Right cardiac atrium (tissue), 5 donors: ENCODE measurements at regions not wholly inside any gene's neighbourhood (a gene's known extent, or its start where the extent isn't known, plus 50 kb on each side); places are given as distances from the start of the nearest gene placed in this dataset.

ENCODE experiments used
- ATAC-seq, 2 donors: fragments of 200-7000 bp; cut with Tn5 transposase; one replicate each; pipeline versions ENCODE4 v1.8.0 to v1.9.1; 2020; ENCODE audit warnings: moderate library complexity in 2 of 2, mild to moderate bottlenecking in 1 of 2
- DNase-seq, 3 donors: peaks; one replicate each; pipeline ENCODE4 v3.0.0-alpha.2; 2020
- H3K27ac ChIP-seq: one replicate; pipeline ENCODE4 v1.5.1; 2013; ENCODE audit warnings: mild to moderate bottlenecking, low read length, control low read depth, moderate library complexity
- H3K27me3 ChIP-seq: one replicate; pipeline ENCODE4 v1.6.1; 2013; ENCODE audit not compliant: control insufficient read depth, insufficient read depth
- H3K4me1 ChIP-seq: one replicate; pipeline ENCODE4 v1.6.1; 2013; ENCODE audit warnings: low read length; ENCODE audit not compliant: control insufficient read depth, insufficient read depth
- H3K4me3 ChIP-seq: one replicate; pipeline ENCODE4 v1.5.1; 2013; ENCODE audit warnings: low read length, control low read depth
- H3K9me3 ChIP-seq: one replicate; pipeline ENCODE4 v1.6.1; 2013; ENCODE audit warnings: low read length; ENCODE audit not compliant: control insufficient read depth
- WGBS: extraction: QIAGEN DNeasy Blood & Tissue Kit; methylation state at CpG from one replicate; pipeline ENCODE4 v1.1.7; 2013; 5-methylcytosine and 5-hydroxymethylcytosine counted together
- intact Hi-C, 4 donors: fragments of 100-400 bp; cut with DNase I; formaldehyde crosslinking; loops; one replicate each; pipeline versions ENCODE4 v1.11.0 to v1.14.0; 2022 to 2023
- donor health status: healthy with polysubstance abuse.
- donor health status: DM: no; HTN: yes; CAD: no.
- donor health status: DM: no; HTN: no; CAD: no.
- donor health status: DM: no; HTN: yes; CAD: no; lungs with severe emphysema.
- donor health status: DM: yes; HTN: yes; CAD: no.

- ATAC-seq (no peak), DNase-seq (no peak)
- H3K27ac ChIP-seq = no peak overlapping the region
- no peaks in the 10 kb centered on the region for H3K27me3 ChIP-seq
- no peaks in the 10 kb centered on the region for H3K9me3 ChIP-seq
- H3K4me1 ChIP-seq = no peaks in the 10 kb centered on the region
- intact Hi-C loops = loop anchor here in 1 of 4 donors (5.0 kb wide), 1 partner anchor 69 kb away; the partner anchor contains the start of gene IL3
- 95% methylated on average over 5 of the region's 5 CpGs for whole genome bisulfite sequencing
- no peak overlapping the region for H3K4me3 ChIP-seq
Observed at GRCh38 chr5:132130918-132131715, 57.5 kb downstream of the CSF2 start.

- intact Hi-C loops = loop anchor here in 1 of 4 donors (5.0 kb wide), 1 partner anchor 70 kb away; the partner anchor contains the start of gene IL3
- ATAC-seq (no peak), DNase-seq (no peak)
- Histone ChIP-seq H3K27me3 (no peaks in the 10 kb centered on the region), H3K27ac (no peak overlapping the region), H3K9me3 (no peaks in the 10 kb centered on the region), H3K4me3 (no peak overlapping the region), H3K4me1 (no peaks in the 10 kb centered on the region)
- WGBS = 72% methylated on average over 1 of the region's 1 CpG
Observed at GRCh38 chr5:132132138-132132537, 58.5 kb downstream of the CSF2 start.

- H3K27ac ChIP-seq = no peak overlapping the region
- DNase-seq (no peak), ATAC-seq (no peak)
- H3K9me3 ChIP-seq = no peaks in the 10 kb centered on the region
- intact Hi-C loops = loop anchor here in 1 of 4 donors (5.0 kb wide), 1 partner anchor 72 kb away; the partner anchor contains the start of gene IL3
- no peak overlapping the region for H3K4me3 ChIP-seq
- no peaks in the 10 kb centered on the region for H3K4me1 ChIP-seq
- no peaks in the 10 kb centered on the region for H3K27me3 ChIP-seq
- 60% methylated on average over 5 of the region's 5 CpGs for WGBS
Observed at GRCh38 chr5:132134384-132134783, 60.8 kb downstream of the CSF2 start.

- no peaks in the 10 kb centered on the region for H3K9me3 ChIP-seq
- no peak overlapping the region for H3K27ac ChIP-seq
- no peak for DNase-seq
- no peaks in the 10 kb centered on the region for H3K4me1 ChIP-seq
- no peak overlapping the region for H3K4me3 ChIP-seq
- intact Hi-C loops = no loop called here
- ATAC-seq = no peak
- WGBS = 84% methylated on average over 2 of the region's 2 CpGs
- no peaks in the 10 kb centered on the region for H3K27me3 ChIP-seq
Observed at GRCh38 chr5:132136906-132137305, 63.3 kb downstream of the CSF2 start.

- H3K4me3 ChIP-seq = no peak overlapping the region
- intact Hi-C loops = no loop called here
- no peak for ATAC-seq
- H3K4me1 ChIP-seq = no peaks in the 10 kb centered on the region
- no peak overlapping the region for H3K27ac ChIP-seq
- no peaks in the 10 kb centered on the region for H3K9me3 ChIP-seq
- no peak for DNase-seq
- 50% methylated on average over 1 of the region's 1 CpG for WGBS
- H3K27me3 ChIP-seq = no peaks in the 10 kb centered on the region
Observed at GRCh38 chr5:132138260-132138659, 64.7 kb downstream of the CSF2 start.
